ENCODE measurements at regions not wholly inside any gene's neighbourhood (a gene's known extent, or its start where the extent isn't known, plus 50 kb on each side); places are given as distances from the start of the nearest gene placed in this dataset.

- DNase-seq (ENCODE audit: low spot score): no peak
Observed at GRCh38 chr18:76771192-76771799, 51.1 kb upstream of the ZNF236 start.

DNA sequence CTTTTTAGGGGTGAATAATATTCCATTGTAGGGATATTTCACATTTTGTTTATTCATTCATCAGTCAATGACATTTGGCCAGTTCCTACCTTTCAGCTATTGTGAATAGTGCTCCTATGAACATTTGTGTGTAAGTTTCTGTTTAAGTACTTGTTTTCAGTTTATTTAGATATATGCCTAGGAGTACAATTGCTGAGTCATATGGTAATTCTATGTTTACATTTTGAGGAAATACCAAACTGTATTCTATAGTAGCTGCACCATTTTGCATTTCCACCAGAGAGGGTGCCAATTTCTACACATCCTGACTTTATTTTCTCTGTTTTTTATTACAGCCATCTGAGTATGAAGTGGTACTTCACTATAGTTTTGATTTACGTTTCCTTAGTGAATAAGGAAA is 54.4 kb upstream of the ZNF236 start:
- DNase-seq (ENCODE audit: low spot score): no peak

GRCh38 chr18:76766429-76766828 is 55.9 kb upstream of the ZNF236 start:
- no peak for DNase-seq (ENCODE audit: low spot score)

- DNase-seq (ENCODE audit: low spot score): no peak
Observed at GRCh38 chr18:76765649-76766048, 56.7 kb upstream of the ZNF236 start.

DNA sequence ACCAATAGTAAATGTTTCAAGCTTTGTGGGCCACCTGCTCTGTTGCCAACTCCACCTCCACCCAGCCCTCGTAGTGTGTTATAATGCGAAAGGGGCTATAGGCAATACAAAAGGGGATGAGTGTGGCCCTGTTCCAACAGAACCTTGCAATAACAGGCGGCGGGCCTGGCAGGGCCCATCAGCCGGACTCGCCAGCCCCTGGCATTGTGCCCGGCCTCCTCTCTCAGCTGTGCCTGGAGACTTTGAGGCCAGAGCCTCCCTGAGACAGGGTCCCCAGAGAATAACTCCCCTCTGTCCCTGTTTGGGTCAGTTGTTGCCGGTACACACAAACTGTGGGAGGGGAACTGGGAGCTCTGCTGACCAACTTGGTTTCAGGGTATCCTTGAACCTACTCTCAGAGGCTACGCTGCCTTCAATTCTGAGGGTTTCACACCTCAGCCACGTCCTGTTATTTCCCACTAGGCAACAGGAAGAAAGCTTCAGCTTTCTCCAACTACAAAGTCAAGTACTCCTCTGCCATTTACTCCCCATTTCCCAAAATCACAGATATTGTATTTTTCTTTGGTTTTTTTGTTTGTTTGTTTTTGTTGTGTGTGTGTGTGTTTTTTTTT is 58.0 kb upstream of the ZNF236 start:
- no peak for DNase-seq (ENCODE audit: low spot score)

- DNase-seq (ENCODE audit: low spot score): no peak
Observed at GRCh38 chr18:76759056-76759455, 63.3 kb upstream of the ZNF236 start.

- DNase-seq (ENCODE audit: low spot score): no peak
Observed at GRCh38 chr18:76757925-76758324, 64.4 kb upstream of the ZNF236 start.

DNA sequence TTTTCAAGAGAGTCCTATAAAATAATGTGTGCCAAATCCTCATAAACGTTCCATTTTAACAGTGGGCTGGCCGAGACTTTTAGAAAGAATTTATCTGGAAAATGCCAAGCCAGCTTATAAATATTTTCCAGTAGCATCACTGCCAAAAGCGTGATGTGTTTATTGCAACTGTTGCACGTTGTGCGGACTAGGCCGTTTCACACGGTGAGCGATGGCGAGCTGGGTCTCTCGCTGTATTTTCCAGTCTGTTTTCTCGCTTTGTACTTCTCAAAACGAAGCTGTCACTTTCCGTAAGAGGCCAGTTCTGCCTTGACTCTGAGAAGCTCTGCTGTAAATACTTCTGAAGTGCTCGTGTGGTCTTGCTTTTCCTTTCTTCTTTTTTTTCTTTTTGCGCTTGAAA is 65.0 kb upstream of the ZNF236 start:
- DNase-seq (ENCODE audit: low spot score): no peak

GRCh38 chr18:76756531-76757253 is 65.7 kb upstream of the ZNF236 start:
- no peak for DNase-seq (ENCODE audit: low spot score)

GRCh38 chr18:76754351-76754750 is 68.0 kb upstream of the ZNF236 start:
- DNase-seq (ENCODE audit: low spot score): no peak

DNA sequence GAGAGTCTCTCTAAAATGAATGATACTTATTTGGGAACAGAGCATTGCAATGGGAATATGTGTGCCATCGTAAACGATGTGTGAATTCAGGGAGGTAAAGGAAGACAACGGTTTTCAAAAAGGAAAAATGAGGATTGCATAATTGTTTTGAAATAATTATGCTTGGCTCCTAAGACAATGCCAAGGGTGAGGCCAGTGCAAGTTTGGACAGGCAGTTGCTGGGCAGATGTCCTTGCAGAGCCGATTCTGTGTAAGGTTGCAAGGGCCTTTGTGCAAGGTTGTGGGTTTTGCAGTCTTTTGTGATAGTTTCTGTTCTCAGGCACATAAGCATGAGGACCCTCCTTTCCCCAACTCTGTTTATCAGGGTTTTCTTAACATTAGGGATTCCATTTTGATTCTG is 70.0 kb upstream of the ZNF236 start:
- DNase-seq (ENCODE audit: low spot score): no peak

GRCh38 chr18:76750917-76751890 is 71.2 kb upstream of the ZNF236 start:
- DNase-seq (ENCODE audit: low spot score): no peak

DNA sequence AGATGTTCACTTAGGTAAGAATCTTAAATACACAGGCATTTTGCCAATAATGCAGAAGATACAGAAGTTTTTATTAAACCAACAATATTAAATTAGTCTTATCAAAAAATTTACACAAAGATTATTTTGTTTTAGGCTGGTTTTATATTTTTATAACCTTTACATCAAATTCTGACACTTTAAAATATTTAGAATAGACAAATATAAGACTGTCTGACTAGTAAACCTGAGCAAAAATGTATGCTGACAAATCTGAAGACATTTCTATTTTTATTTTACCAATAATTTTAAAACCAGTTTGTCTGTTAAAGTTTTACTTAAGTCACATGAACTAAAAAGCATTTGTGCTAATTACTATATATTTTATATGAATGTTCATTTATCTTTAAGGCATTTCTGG is 72.1 kb upstream of the ZNF236 start:
- DNase-seq (ENCODE audit: low spot score): no peak

- no peak for DNase-seq (ENCODE audit: low spot score)
Observed at GRCh38 chr18:76747676-76748075, 74.7 kb upstream of the ZNF236 start.

GRCh38 chr18:76741346-76741745 is 81.0 kb upstream of the ZNF236 start:
- DNase-seq (ENCODE audit: low spot score): no peak

DNA sequence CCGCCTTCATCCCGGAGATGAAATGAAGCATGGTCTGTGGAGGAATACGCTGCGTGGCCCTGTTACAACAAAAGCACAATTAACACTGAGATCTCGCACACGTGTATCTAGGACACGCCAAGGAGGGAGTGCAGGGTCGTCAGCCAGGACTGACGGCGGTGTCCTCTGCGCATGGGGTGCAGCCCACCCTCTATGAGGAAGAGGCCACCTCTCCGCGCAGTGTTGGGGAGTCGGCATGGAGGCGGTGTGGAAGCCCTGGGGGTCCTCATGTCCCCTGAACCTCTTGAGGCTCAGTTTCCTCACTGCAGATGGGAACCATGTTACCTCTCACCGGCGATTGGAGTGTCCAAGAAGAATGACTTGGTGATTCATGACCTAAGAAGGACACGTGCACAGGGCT is 86.0 kb upstream of the ZNF236 start:
- DNase-seq (ENCODE audit: low spot score): no peak

DNA sequence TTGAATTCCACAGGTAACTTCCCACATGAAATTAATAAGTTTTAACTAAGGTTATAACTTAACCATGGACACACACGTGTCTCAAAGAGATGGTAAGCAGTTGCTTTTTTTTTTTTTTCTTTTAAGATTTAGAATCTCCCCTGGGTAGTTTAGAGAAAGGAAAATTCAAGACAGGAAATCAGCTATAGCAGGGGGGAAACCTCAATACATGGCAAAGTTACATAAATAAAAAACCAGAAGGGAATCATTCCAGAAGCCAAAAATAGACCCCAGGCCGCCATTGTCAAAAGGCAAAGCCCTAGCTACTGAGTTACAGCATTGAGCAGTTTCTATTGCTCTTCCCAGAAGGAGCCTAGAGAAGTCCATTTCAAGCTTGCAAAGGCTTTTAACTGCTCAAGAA is 91.5 kb upstream of the ZNF236 start:
- no peak for DNase-seq (ENCODE audit: low spot score)

GRCh38 chr18:76727589-76727988 is 94.8 kb upstream of the ZNF236 start:
- no peak for DNase-seq (ENCODE audit: low spot score)

- DNase-seq (ENCODE audit: low spot score): no peak
Observed at GRCh38 chr18:76725445-76725844, 96.9 kb upstream of the ZNF236 start.

- DNase-seq (ENCODE audit: low spot score): no peak
Observed at GRCh38 chr18:76722224-76723061, 99.9 kb upstream of the ZNF236 start.

- no peak for DNase-seq (ENCODE audit: low spot score)
Observed at GRCh38 chr18:76721207-76721996, 101.0 kb upstream of the ZNF236 start.

All from LoVo (cell line).